ENCODE measurements at regions not wholly inside any gene's neighbourhood (a gene's known extent, or its start where the extent isn't known, plus 50 kb on each side); places are given as distances from the start of the nearest gene placed in this dataset.
"Not testable (repeated sequence)": the region's sequence is repeated elsewhere in the genome, so short reads cannot be mapped to it uniquely, and the experiment has no call there.

DNA sequence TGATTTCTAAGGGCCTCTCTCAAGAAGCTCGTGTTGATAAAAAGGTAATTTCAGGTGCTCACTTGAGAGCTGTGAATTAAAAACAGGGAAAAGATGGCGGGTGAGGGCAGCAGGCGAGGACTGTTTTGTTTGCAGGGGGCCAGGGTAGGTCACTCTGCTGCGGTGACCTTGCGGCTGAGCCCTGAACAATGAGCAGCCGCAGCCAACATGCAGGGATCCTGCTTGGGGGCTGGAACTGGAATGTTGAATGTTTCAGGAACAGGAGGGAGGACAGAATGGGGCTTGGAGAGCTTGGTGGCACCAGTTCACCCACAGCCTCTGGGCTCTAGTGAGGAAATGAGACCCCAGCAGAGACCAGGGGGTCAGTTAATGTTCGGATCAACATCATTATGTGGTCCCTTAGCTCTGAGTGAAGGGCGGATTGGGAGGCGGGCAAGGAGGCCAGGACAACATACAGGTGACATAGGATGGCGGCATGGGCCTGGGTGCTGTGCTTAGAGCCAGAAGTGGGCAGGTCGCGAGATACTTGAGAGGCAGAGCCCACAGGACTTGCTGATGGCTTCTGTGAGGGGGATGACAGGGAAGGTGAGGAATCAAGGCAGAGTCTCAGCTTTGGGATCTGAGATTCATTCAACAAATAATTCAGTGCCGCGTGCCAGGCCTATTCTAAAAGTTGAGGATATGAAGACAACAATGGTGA lies 94.9 kb downstream of the CRLF3 start:
- TF ChIP-seq, protein P1, sequence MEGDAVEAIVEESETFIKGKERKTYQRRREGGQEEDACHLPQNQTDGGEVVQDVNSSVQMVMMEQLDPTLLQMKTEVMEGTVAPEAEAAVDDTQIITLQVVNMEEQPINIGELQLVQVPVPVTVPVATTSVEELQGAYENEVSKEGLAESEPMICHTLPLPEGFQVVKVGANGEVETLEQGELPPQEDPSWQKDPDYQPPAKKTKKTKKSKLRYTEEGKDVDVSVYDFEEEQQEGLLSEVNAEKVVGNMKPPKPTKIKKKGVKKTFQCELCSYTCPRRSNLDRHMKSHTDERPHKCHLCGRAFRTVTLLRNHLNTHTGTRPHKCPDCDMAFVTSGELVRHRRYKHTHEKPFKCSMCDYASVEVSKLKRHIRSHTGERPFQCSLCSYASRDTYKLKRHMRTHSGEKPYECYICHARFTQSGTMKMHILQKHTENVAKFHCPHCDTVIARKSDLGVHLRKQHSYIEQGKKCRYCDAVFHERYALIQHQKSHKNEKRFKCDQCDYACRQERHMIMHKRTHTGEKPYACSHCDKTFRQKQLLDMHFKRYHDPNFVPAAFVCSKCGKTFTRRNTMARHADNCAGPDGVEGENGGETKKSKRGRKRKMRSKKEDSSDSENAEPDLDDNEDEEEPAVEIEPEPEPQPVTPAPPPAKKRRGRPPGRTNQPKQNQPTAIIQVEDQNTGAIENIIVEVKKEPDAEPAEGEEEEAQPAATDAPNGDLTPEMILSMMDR (IDR thresholded peaks at IDR 0.05): not testable (repeated sequence)
- not testable (repeated sequence) for TF ChIP-seq POLR2A (IDR thresholded peaks at IDR 0.05)
